Large intestine (tissue), 3 donors: ENCODE measurements at regions not wholly inside any gene's neighbourhood (a gene's known extent, or its start where the extent isn't known, plus 50 kb on each side); places are given as distances from the start of the nearest gene placed in this dataset.

Experiments used
- DNase-seq, 2 donors: peaks; one replicate each; pipeline versions ENCODE4 v3.0.0 to v3.0.0-alpha.2; 2013
- H3K27ac ChIP-seq: one replicate; pipeline ENCODE4 v1.5.1; 2013; ENCODE audit warnings: low read length
- H3K27me3 ChIP-seq: 2 replicates; pipeline ENCODE4 v1.6.1; 2013; ENCODE audit warnings: low read length; ENCODE audit not compliant: control insufficient read depth, insufficient read depth
- H3K36me3 ChIP-seq: 2 replicates; pipeline ENCODE4 v1.6.1; 2013; ENCODE audit warnings: low read length; ENCODE audit not compliant: control insufficient read depth, insufficient read depth
- H3K4me1 ChIP-seq: one replicate; pipeline ENCODE4 v1.6.1; 2013; ENCODE audit warnings: low read length; ENCODE audit not compliant: control insufficient read depth, insufficient read depth
- H3K4me3 ChIP-seq: one replicate; pipeline ENCODE4 v1.5.1; 2013; ENCODE audit warnings: low read length
- H3K9me3 ChIP-seq: one replicate; pipeline ENCODE4 v1.6.1; 2013; ENCODE audit warnings: mild to moderate bottlenecking, low read depth, low read length, moderate library complexity; ENCODE audit not compliant: control insufficient read depth
- WGBS: methylation state at CpG from one replicate; pipeline ENCODE4 v1.1.5; 2013; ENCODE audit warnings: low lambda C conversion rate; ENCODE audit not compliant: insufficient coverage; 5-methylcytosine and 5-hydroxymethylcytosine counted together

DNA sequence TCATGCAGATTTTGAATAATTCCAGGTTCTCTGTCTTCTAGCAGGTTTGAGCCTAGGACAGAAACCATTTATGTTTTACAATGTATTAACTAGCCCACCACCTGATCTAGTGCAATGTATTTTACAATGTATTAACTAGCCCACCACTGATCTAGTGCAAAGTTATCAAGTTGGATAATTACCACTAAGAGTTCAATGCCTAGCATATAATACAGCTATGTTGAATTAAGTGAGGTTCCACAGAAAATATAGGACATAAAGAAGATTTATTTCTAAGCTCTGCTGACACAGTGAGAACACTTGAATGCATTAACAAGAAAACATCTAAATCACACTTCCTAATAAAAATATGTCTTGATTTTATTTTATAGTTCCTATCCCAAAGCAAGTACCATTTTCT lies 854.6 kb upstream of the NEGR1 start:
- H3K36me3 ChIP-seq = no peaks in the 10 kb centered on the region
- H3K4me3 ChIP-seq = no peak overlapping the region
- H3K9me3 ChIP-seq = no peaks in the 10 kb centered on the region
- H3K27ac ChIP-seq = no peak overlapping the region
- H3K4me1 ChIP-seq = no peaks in the 10 kb centered on the region
- H3K27me3 ChIP-seq = no peaks in the 10 kb centered on the region
- DNase-seq = no peak

- no peaks in the 10 kb centered on the region for H3K4me1 ChIP-seq
- no peak overlapping the region for H3K27ac ChIP-seq
- no peaks in the 10 kb centered on the region for H3K27me3 ChIP-seq
- peaks cover 10% of the 10 kb centered on the region for H3K9me3 ChIP-seq
- H3K36me3 ChIP-seq = no peaks in the 10 kb centered on the region
- no peak overlapping the region for H3K4me3 ChIP-seq
- DNase-seq = no peak
- 100% methylated on average over 1 of the region's 2 CpGs for WGBS
Measured at GRCh38 chr1:73106931-73107330, 824.6 kb upstream of the NEGR1 start.

DNA sequence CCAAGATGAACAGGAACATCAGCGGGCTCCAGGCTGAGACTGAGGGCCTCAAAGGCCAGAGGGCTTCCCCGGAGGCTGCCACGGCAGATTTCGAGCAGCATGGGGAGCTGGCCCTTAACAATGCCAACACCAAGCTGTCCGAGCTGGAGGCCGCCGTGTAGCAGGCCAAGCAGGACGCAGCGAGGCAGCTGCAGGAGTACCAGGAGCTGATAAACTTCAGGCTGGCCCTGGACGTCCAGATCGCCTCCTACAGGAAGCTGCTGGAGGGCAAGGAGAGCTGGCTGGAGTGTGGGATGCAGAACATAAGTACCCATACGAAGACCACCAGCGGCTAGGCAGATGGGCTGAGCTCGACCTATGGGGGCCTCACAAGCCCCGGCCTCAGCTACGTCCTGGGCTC lies 823.4 kb upstream of the NEGR1 start:
- WGBS = no CpG with 5 or more reads among the region's 16 CpGs
- Histone ChIP-seq H3K27ac (no peak overlapping the region), H3K27me3 (no peaks in the 10 kb centered on the region), H3K9me3 (peaks cover 10% of the 10 kb centered on the region), H3K36me3 (no peaks in the 10 kb centered on the region), H3K4me3 (no peak overlapping the region), H3K4me1 (no peaks in the 10 kb centered on the region)
- DNase-seq = no peak

- Histone ChIP-seq H3K9me3 (peaks cover 10% of the 10 kb centered on the region), H3K27ac (no peak overlapping the region), H3K4me3 (no peak overlapping the region), H3K4me1 (no peaks in the 10 kb centered on the region), H3K36me3 (no peaks in the 10 kb centered on the region), H3K27me3 (no peaks in the 10 kb centered on the region)
- no peak for DNase-seq
- WGBS = no CpG with 5 or more reads among the region's 8 CpGs
Measured at GRCh38 chr1:73104749-73105148, 822.4 kb upstream of the NEGR1 start.

DNA sequence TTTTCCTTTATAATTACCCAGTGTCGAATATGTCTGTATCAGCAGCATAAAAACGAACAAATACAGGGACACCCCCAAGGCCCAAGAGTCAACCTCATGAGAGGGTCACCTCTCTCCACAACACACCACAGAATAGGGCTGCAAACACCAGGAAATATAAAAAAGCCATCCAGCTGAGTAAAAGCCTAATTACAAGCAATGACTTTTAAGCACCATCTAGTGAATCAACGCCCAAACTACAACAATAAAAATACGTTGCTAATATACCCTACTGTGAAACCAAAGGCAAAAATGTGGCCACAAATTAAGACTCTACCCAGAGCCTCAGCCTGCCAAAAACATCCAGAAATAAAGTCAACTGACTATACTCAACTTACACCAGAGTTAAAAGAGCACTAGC lies 817.9 kb upstream of the NEGR1 start:
- WGBS = no CpG with 5 or more reads among the region's 4 CpGs
- H3K27ac ChIP-seq = no peak overlapping the region
- no peak overlapping the region for H3K4me3 ChIP-seq
- no peaks in the 10 kb centered on the region for H3K9me3 ChIP-seq
- H3K36me3 ChIP-seq = no peaks in the 10 kb centered on the region
- H3K27me3 ChIP-seq = no peaks in the 10 kb centered on the region
- no peaks in the 10 kb centered on the region for H3K4me1 ChIP-seq
- DNase-seq = no peak

GRCh38 chr1:73097917-73098316 lies 815.6 kb upstream of the NEGR1 start:
- no peaks in the 10 kb centered on the region for H3K9me3 ChIP-seq
- H3K4me1 ChIP-seq = no peaks in the 10 kb centered on the region

DNA sequence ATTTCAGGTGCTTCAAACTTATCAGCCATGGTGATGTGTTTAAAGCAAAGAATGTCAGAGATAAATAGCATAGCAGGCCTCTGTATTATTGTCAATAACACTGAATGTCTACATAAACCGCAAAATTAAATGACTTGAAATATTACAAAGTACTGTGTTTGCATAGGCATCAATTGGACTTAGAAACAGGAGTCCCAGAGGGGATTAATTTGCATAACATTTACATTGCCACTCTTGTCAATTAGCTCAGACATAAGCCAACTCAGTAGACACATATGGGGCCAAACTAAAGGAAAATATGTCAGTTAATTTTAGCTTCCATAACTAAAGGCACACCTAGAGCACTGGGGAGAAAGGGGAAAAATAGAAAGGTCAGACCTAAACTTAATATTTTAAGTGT lies 814.5 kb upstream of the NEGR1 start:
- H3K9me3 ChIP-seq = no peaks in the 10 kb centered on the region
- no peaks in the 10 kb centered on the region for H3K4me1 ChIP-seq
- no peak overlapping the region for H3K27ac ChIP-seq
- DNase-seq = no peak
- H3K27me3 ChIP-seq = no peaks in the 10 kb centered on the region
- H3K36me3 ChIP-seq = no peaks in the 10 kb centered on the region
- 20% methylated on average over 1 of the region's 1 CpG for WGBS
- H3K4me3 ChIP-seq = no peak overlapping the region

More at GRCh38 chr1:73097917-73098316, 815.6 kb upstream of the NEGR1 start:
- H3K36me3 ChIP-seq = no peaks in the 10 kb centered on the region
- no peak for DNase-seq
- no peak overlapping the region for H3K27ac ChIP-seq
- H3K4me3 ChIP-seq = no peak overlapping the region
- no peaks in the 10 kb centered on the region for H3K27me3 ChIP-seq

- no peak overlapping the region for H3K27ac ChIP-seq
- H3K27me3 ChIP-seq = no peaks in the 10 kb centered on the region
- no peaks in the 10 kb centered on the region for H3K4me1 ChIP-seq
- no peaks in the 10 kb centered on the region for H3K36me3 ChIP-seq
- no peaks in the 10 kb centered on the region for H3K9me3 ChIP-seq
- DNase-seq = no peak
- no peak overlapping the region for H3K4me3 ChIP-seq
Measured at GRCh38 chr1:73092383-73092782, 810.0 kb upstream of the NEGR1 start.

- no peak overlapping the region for H3K4me3 ChIP-seq
- DNase-seq = no peak
- H3K27ac ChIP-seq = no peak overlapping the region
- no peaks in the 10 kb centered on the region for H3K36me3 ChIP-seq
- WGBS = no CpG with 5 or more reads among the region's 3 CpGs
- no peaks in the 10 kb centered on the region for H3K27me3 ChIP-seq
- no peaks in the 10 kb centered on the region for H3K4me1 ChIP-seq
- no peaks in the 10 kb centered on the region for H3K9me3 ChIP-seq
Measured at GRCh38 chr1:73066866-73067265, 784.5 kb upstream of the NEGR1 start.

DNA sequence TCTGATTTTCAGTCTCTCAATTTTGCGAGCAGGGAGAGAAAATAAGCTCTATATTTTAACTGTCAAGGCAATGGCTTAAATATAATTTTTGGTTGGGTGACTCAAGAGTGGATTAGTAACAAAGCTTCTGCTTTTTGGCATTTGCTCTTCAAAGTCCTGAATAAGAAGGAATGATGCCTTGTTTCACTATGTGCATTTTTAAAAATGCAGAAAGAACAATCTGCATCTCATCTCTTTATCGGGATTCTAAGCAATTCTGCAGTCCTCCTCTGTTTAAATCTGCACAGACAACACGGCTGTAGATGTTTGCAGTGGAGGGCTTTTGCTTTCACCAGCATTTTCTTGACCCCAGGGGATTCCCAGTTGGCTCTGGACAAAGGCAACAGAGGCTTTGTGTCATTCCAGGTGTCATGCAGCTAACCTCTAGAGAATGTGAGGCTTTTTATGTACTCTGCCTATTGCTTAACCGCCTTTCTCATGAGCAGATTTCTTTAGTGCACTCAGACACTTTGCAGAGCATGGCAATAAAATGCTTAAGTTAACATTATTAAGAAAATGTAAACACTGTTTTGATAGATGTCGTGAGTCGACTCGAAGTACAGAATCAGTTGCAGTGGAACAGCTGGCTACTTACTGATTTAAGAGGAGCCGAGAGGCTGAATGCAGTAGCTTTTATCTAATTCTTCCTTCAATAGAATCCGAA lies 783.2 kb upstream of the NEGR1 start:
- whole genome bisulfite sequencing = 0% methylated on average over 1 of the region's 9 CpGs
- Histone ChIP-seq H3K4me3 (no peak overlapping the region), H3K27ac (no peak overlapping the region), H3K36me3 (no peaks in the 10 kb centered on the region), H3K9me3 (no peaks in the 10 kb centered on the region), H3K27me3 (no peaks in the 10 kb centered on the region), H3K4me1 (no peaks in the 10 kb centered on the region)
- peak in 1 of 2 donors; percentile 29 for DNase-seq

- H3K9me3 ChIP-seq = no peaks in the 10 kb centered on the region
- no CpG with 5 or more reads among the region's 1 CpG for WGBS
- no peaks in the 10 kb centered on the region for H3K36me3 ChIP-seq
- no peak overlapping the region for H3K4me3 ChIP-seq
- H3K4me1 ChIP-seq = no peaks in the 10 kb centered on the region
- H3K27me3 ChIP-seq = no peaks in the 10 kb centered on the region
- H3K27ac ChIP-seq = no peak overlapping the region
- peak in 1 of 2 donors; percentile 5 for DNase-seq
Measured at GRCh38 chr1:73056826-73057225, 774.5 kb upstream of the NEGR1 start.
